ENCODE measurements at regions not wholly inside any gene's neighbourhood (a gene's known extent, or its start where the extent isn't known, plus 50 kb on each side); places are given as distances from the start of the nearest gene placed in this dataset.

GRCh38 chr2:71859211-71859847 is 288.3 kb downstream of the CYP26B1 start:
- TF ChIP-seq POLR2A (IDR thresholded peaks at IDR 0.05; ENCODE audit: low read depth, low read length): no peak
- TF ChIP-seq POLR2AphosphoS5 (IDR thresholded peaks at IDR 0.05; ENCODE audit: low read depth, low read length): no peak
- TF ChIP-seq TAF1 (IDR thresholded peaks at IDR 0.05; ENCODE audit: borderline replicate concordance, low read depth, low read length): no peak
